HEK293T (cell line): ENCODE measurements at regions not wholly inside any gene's neighbourhood (a gene's known extent, or its start where the extent isn't known, plus 50 kb on each side); places are given as distances from the start of the nearest gene placed in this dataset.
A peak's percentile ranks its signal among the peaks of the same experiment; 100 is the strongest.

Experiments used
- CTCF ChIA-PET: fragments of 350-600 bp; formaldehyde crosslinking; extraction: SDS; loops from one replicate; lab custom pipeline; 2021; ENCODE audit warnings: antibody characterized with exemption, inconsistent platforms; lab: Yijun Ruan, JAX
- POLR2A ChIA-PET: fragments of 350-600 bp; formaldehyde crosslinking; extraction: SDS; loops from one replicate; lab custom pipeline; 2020; ENCODE audit warnings: antibody characterized with exemption, inconsistent platforms; lab: Yijun Ruan, JAX
- DNase-seq: peaks from one replicate; pipeline ENCODE4 v3.0.0; 2012; ENCODE audit warnings: mixed read lengths; ENCODE audit errors: extremely low spot score
- ARNT ChIP-seq: fragments of 450-650 bp; IDR thresholded peaks from 2 replicates; pipeline ENCODE4 v1.6.1; 2017; ENCODE audit warnings: mild to moderate bottlenecking
- BHLHE40 ChIP-seq: fragments of 450-650 bp; IDR thresholded peaks from 2 replicates; pipeline ENCODE4 v1.6.1; 2016; ENCODE audit warnings: mild to moderate bottlenecking, moderate library complexity, borderline replicate concordance
- CTBP1 ChIP-seq: fragments of 450-650 bp; IDR thresholded peaks from 2 replicates; pipeline ENCODE4 v1.6.1; 2016; ENCODE audit warnings: borderline replicate concordance
- ELF4 ChIP-seq: fragments of 450-650 bp; IDR thresholded peaks from 2 replicates; pipeline ENCODE4 v1.6.1; 2017; ENCODE audit warnings: antibody characterized with exemption
- FOXA1 ChIP-seq: fragments of 450-650 bp; IDR thresholded peaks from 2 replicates; pipeline ENCODE4 v1.6.1; 2016; ENCODE audit warnings: mild to moderate bottlenecking
- FOXK2 ChIP-seq: fragments of 450-650 bp; IDR thresholded peaks from 2 replicates; pipeline ENCODE4 v1.6.1; 2016; ENCODE audit warnings: mild to moderate bottlenecking
- FOXM1 ChIP-seq: fragments of 450-650 bp; IDR thresholded peaks from 2 replicates; pipeline ENCODE4 v1.6.1; 2017; ENCODE audit warnings: mild to moderate bottlenecking, borderline replicate concordance
- HDGF ChIP-seq: fragments of 450-650 bp; IDR thresholded peaks from 2 replicates; pipeline ENCODE4 v1.6.1; 2017; ENCODE audit warnings: antibody characterized with exemption, borderline replicate concordance
- L3MBTL2 ChIP-seq: fragments of 450-650 bp; conservative IDR thresholded peaks from 2 replicates; pipeline ENCODE4 v1.6.1; 2016; ENCODE audit warnings: mild to moderate bottlenecking
- LEF1 ChIP-seq: fragments of 450-650 bp; IDR thresholded peaks from 2 replicates; pipeline ENCODE4 v1.6.1; 2017; ENCODE audit warnings: mild to moderate bottlenecking, borderline replicate concordance
- NFRKB ChIP-seq: fragments of 450-650 bp; IDR thresholded peaks from 2 replicates; pipeline ENCODE4 v1.6.1; 2016; ENCODE audit warnings: mild to moderate bottlenecking, moderate library complexity
- SP1 ChIP-seq: fragments of 450-650 bp; IDR thresholded peaks from 2 replicates; pipeline ENCODE4 v1.6.1; 2017
- SUZ12 ChIP-seq: fragments of 450-650 bp; IDR thresholded peaks from 2 replicates; pipeline ENCODE4 v1.6.1; 2016; ENCODE audit warnings: mild to moderate bottlenecking
- TARDBP ChIP-seq: fragments of 450-650 bp; IDR thresholded peaks from 2 replicates; pipeline ENCODE4 v1.6.1; 2016
- ZNF384 ChIP-seq: fragments of 450-650 bp; IDR thresholded peaks from 2 replicates; pipeline ENCODE4 v1.6.1; 2016
- TF ChIP-seq, protein P1 (sequence below): fragments of 450-650 bp; IDR thresholded peaks from 2 replicates; pipeline ENCODE4 v1.6.1; 2016

DNA sequence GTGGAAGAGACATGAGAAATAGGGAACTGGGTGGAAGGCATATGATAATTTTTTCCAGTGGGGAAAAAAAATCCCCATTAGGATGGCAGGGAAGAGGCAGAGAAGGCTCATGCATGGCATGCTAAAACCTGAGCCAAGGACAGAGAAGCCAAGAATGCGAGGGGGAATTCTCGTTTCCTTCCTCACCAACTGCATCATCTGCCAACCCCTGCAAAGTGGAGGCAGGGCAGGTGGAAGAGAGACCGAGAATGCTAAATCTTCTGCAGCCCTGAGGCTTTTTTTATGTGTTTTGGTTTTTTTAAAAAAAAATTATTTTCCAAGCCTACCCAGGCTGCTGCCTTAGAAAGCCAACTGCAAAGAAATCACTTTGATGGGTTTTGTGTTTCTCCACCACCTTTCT, 54.3 kb upstream of the CCDC174 start:
- DNase-seq: no peak
- ChIA-PET CTCF (no interaction called here), POLR2A (no interaction called here)
- TF ChIP-seq FOXM1 (no peak), TARDBP (no peak), LEF1 (no peak), L3MBTL2 (no peak), ZNF384 (no peak), CTBP1 (no peak), BHLHE40 (no peak)

DNA sequence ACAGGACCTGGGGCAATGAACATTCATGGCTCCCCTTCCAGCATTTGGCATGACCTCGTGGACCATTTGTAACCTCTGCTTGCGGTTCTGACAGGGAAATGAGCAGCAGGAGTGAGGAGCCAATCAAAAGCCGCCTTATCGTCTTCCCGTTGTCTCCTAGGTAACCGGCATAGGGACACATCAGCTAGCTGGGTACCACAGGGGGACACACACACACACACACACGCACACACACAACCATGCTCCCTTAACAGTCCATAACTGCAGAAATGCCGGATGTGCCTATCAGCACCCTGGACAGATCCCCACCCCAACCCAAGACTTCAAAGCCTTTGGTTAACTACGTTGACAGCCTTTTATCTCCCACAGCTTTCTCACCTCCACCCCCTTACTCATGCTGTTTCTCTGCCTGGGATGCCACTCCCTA, 53.4 kb upstream of the CCDC174 start:
- CTCF ChIA-PET: no interaction called here
- peak; percentile 36 for DNase-seq
- POLR2A ChIA-PET: no interaction called here
- TF ChIP-seq LEF1 (no peak), FOXM1 (no peak), CTBP1 (no peak), BHLHE40 (no peak), FOXA1 (no peak), TARDBP (no peak), NFRKB (no peak)

- CTCF ChIA-PET: no interaction called here
- POLR2A ChIA-PET: no interaction called here
- no peak for TF ChIP-seq NFRKB
- no peak for TF ChIP-seq SUZ12
- TF ChIP-seq SP1: no peak
- TF ChIP-seq FOXK2: no peak
- no peak for TF ChIP-seq TARDBP
- DNase-seq: no peak
Observed at GRCh38 chr3:14599488-14599887, 52.1 kb upstream of the CCDC174 start.

DNA sequence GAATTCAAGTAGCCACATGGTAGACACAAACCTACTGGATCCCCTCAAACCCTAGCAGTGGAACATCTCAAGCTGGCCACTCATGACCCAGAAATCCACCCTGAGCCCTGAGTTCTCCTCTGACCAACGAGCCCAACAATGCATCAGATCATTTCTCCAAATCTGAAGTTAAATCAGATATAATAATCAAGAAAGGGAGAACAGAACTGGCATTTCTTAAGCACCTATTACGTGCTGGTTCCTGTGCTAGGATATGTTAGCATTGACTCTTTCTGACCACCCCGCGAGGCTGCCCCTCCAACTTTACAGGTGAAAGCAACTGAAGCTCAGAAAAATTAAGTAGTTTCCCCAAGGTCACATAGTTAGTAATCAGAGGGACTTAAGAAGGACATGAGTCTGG, 51.5 kb upstream of the CCDC174 start:
- no peak for TF ChIP-seq FOXM1
- no peak for TF ChIP-seq SP1
- TF ChIP-seq SUZ12: no peak
- TF ChIP-seq FOXK2: no peak
- no peak for TF ChIP-seq CTBP1
- no peak for TF ChIP-seq ARNT
- no peak for TF ChIP-seq HDGF
- no peak for TF ChIP-seq LEF1
- no peak for TF ChIP-seq ELF4
- no peak for TF ChIP-seq TARDBP
- no peak for TF ChIP-seq ZNF384
- TF ChIP-seq NFRKB: no peak
- TF ChIP-seq BHLHE40: no peak
- no peak for TF ChIP-seq FOXA1
- TF ChIP-seq L3MBTL2: no peak
- TF ChIP-seq, protein P1, sequence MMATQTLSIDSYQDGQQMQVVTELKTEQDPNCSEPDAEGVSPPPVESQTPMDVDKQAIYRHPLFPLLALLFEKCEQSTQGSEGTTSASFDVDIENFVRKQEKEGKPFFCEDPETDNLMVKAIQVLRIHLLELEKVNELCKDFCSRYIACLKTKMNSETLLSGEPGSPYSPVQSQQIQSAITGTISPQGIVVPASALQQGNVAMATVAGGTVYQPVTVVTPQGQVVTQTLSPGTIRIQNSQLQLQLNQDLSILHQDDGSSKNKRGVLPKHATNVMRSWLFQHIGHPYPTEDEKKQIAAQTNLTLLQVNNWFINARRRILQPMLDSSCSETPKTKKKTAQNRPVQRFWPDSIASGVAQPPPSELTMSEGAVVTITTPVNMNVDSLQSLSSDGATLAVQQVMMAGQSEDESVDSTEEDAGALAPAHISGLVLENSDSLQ: no peak
- ChIA-PET CTCF (no interaction called here), POLR2A (no interaction called here)
- DNase-seq: no peak

DNA sequence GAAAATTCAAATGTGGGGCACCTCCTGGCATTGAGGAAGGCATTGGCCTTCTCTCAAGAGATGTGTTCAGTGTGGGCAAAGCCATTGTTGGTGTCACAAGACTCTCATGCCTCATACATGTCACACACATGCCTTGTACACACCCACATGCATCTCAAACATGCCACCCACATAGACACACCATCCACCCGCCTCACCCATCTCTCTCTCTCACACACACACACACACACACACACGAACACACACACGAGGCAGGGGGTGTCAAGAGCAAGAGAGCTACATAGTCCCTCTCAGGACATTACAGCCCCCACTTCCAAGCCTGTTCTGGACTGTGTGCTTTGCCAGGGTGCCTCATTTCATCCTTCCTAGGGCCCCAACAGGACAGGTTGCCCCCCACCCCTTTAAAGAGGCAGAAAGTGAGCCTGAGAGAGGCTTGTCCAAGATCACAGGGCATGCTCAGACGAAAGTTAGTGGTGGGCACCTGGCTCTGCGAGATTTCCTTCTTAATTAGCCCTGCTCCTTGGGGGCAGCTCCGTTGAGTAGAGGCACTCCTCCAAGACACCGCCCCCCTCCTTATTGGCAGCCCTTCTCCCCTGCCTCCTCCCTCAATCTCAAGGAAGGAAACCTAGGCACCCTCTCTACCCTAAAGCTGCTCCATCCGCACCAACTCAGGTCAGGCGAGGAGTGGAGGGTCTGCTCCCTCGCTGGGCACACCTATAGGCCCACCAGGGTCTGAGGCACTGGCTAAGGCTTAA, 50.5 kb upstream of the CCDC174 start:
- TF ChIP-seq LEF1 (no peak), NFRKB (no peak), ZNF384 (no peak), ELF4 (no peak), CTBP1 (no peak), FOXK2 (no peak), BHLHE40 (no peak), FOXA1 (no peak), L3MBTL2 (no peak), ARNT (no peak), SP1 (no peak), SUZ12 (no peak), HDGF (no peak)
- TF ChIP-seq, protein P1: no peak
- ChIA-PET POLR2A (no interaction called here), CTCF (no interaction called here)
- DNase-seq: no peak

DNA sequence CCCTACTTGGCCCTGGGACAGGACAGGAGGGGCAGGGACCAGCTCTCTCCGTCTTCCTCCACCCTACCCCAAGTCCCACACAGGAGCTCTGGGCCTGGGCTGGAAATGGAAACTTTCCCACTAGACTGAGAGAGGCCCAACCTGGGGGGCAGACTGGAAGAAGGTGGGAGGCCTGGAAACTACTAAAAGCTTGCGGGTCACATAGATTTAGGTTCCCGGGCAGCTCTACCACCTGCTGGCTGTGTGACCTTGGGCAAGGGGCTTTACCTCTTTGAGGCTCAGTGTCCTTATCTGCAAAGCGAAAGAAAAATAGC, 49.9 kb upstream of the CCDC174 start:
- ChIA-PET CTCF (no interaction called here), POLR2A (no interaction called here)
- no peak for TF ChIP-seq SP1
- no peak for TF ChIP-seq ELF4
- DNase-seq: no peak
